Spleen (tissue), 7 donors: ENCODE measurements at regions not wholly inside any gene's neighbourhood (a gene's known extent, or its start where the extent isn't known, plus 50 kb on each side); places are given as distances from the start of the nearest gene placed in this dataset.

Source experiments
- POLR2A ChIP-seq, 3 donors: fragments of 450-650 bp; IDR thresholded peaks; one replicate each; pipeline ENCODE4 v1.5.1; 2017; ENCODE audit warnings: antibody characterized with exemption in 3 of 3, mild to moderate bottlenecking in 1 of 3
- POLR2AphosphoS5 ChIP-seq, 3 donors: sonication (generic); formaldehyde crosslinking; IDR thresholded peaks; one replicate each; pipeline ENCODE4 v1.5.1; 2017; ENCODE audit warnings: antibody characterized with exemption in 3 of 3
- TF ChIP-seq, protein P1 (sequence below), 11 experiments: fragments of 200-600 bp in 7 of 11; fragments of 450-650 bp in 4 of 11; sonication (generic) in 4 of 11; IDR thresholded peaks in 8 of 11; conservative IDR thresholded peaks in 3 of 11; 1 replicate in 7 of 11; 2 replicates in 4 of 11; pipeline versions ENCODE4 v1.4.0 to v1.8.0; 2016 to 2021; ENCODE audit warnings: antibody characterized with exemption in 11 of 11, inconsistent platforms in 4 of 11, mild to moderate bottlenecking in 1 of 11
- donor health status: DM: no; HTN: no; CAD: no; lungs with moderate emphysema.
- donor health status: DM: no; HTN: no; CAD: no.
- donor health status: DM: no; HTN: no; CAD: no.

DNA sequence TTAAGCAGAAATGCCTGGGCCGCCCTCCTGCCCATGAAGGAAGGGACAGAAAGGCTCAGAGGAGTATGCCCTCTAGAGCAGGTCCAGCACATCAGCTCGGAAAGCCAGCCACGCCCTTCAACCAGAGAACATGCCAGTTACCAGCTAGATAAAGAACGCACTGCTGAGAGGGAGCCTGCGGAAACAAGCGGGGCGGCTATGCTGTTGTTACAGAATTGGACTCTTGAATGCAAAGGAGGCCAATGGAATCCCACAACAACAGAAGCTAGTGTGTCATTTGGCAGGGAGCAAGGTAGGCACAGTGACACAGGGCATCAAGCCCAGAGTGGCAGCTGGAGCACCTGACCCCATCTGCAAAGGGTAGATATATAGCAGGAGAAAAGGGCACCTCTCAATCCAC lies 242.9 kb upstream of the ID2 start:
- TF ChIP-seq, protein P1, sequence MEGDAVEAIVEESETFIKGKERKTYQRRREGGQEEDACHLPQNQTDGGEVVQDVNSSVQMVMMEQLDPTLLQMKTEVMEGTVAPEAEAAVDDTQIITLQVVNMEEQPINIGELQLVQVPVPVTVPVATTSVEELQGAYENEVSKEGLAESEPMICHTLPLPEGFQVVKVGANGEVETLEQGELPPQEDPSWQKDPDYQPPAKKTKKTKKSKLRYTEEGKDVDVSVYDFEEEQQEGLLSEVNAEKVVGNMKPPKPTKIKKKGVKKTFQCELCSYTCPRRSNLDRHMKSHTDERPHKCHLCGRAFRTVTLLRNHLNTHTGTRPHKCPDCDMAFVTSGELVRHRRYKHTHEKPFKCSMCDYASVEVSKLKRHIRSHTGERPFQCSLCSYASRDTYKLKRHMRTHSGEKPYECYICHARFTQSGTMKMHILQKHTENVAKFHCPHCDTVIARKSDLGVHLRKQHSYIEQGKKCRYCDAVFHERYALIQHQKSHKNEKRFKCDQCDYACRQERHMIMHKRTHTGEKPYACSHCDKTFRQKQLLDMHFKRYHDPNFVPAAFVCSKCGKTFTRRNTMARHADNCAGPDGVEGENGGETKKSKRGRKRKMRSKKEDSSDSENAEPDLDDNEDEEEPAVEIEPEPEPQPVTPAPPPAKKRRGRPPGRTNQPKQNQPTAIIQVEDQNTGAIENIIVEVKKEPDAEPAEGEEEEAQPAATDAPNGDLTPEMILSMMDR (IDR thresholded peaks at IDR 0.05 in 8 of 11, conservative IDR thresholded peaks at IDR 0.05 in 3 of 11) = no peak
- TF ChIP-seq POLR2AphosphoS5 (IDR thresholded peaks at IDR 0.05) (no peak), POLR2A (IDR thresholded peaks at IDR 0.05) (no peak)
